Naive thymus-derived CD4-positive, alpha-beta T cell (primary cell): ENCODE measurements at regions not wholly inside any gene's neighbourhood (a gene's known extent, or its start where the extent isn't known, plus 50 kb on each side); places are given as distances from the start of the nearest gene placed in this dataset.

Experiments used
- ATAC-seq: fragments of 150-1000 bp; cut with Tn5 transposase; 2 replicates; pipeline ENCODE4 v1.10.0; 2021; ENCODE audit warnings: mild to moderate bottlenecking, moderate library complexity
- CTCF ChIA-PET: fragments of 350-600 bp; sonication (Branson Sonifier 250); formaldehyde crosslinking; loops from one replicate; lab custom pipeline; 2021; ENCODE audit warnings: antibody characterized with exemption; lab: Charles Lee
- POLR2A ChIA-PET: fragments of 350-600 bp; sonication (Branson Sonifier 250); formaldehyde crosslinking; loops from one replicate; lab custom pipeline; 2021; ENCODE audit warnings: antibody characterized with exemption, inconsistent platforms; lab: Charles Lee
- DNase-seq, 9 donors: peaks; one replicate each; pipeline versions ENCODE4 v3.0.0 to v3.0.0-alpha.2; 2020 to 2022; ENCODE audit warnings: mixed read lengths in 1 of 9
- H3K27ac ChIP-seq: one replicate; pipeline ENCODE4 v1.7.0; 2013; ENCODE audit warnings: mild to moderate bottlenecking, low read depth, low read length, moderate library complexity
- H3K27me3 ChIP-seq, 2 donors: one replicate each; pipeline ENCODE4 v1.7.0; 2013; ENCODE audit warnings: low read length in 2 of 2, mild to moderate bottlenecking in 2 of 2, moderate library complexity in 2 of 2; ENCODE audit not compliant: control insufficient read depth in 2 of 2, insufficient read depth in 2 of 2
- H3K36me3 ChIP-seq, 3 experiments: 1 replicate in 2 of 3; 2 replicates in 1 of 3; pipeline ENCODE4 v1.7.0; 2013; ENCODE audit warnings: low read length in 3 of 3, mild to moderate bottlenecking in 3 of 3, moderate library complexity in 1 of 3; ENCODE audit not compliant: insufficient read depth in 3 of 3, control insufficient read depth in 2 of 3
- H3K4me1 ChIP-seq, 2 donors: one replicate each; pipeline ENCODE4 v1.7.0; 2013; ENCODE audit warnings: low read length in 2 of 2, mild to moderate bottlenecking in 2 of 2, moderate library complexity in 1 of 2; ENCODE audit not compliant: control insufficient read depth in 2 of 2, insufficient read depth in 2 of 2
- H3K4me3 ChIP-seq: 2 replicates; pipeline ENCODE4 v1.7.0; 2013; ENCODE audit warnings: mild to moderate bottlenecking, low read length
- H3K9me3 ChIP-seq, 3 experiments: 1 replicate in 2 of 3; 2 replicates in 1 of 3; pipeline ENCODE4 v1.7.0; 2013; ENCODE audit warnings: low read length in 3 of 3; ENCODE audit not compliant: control insufficient read depth in 2 of 3
- H3K27ac Mint-ChIP-seq, 9 donors: one replicate each; pipeline ENCODE4 v1.8.0; 2020 to 2022; ENCODE audit warnings: mixed read lengths in 9 of 9, mild to moderate bottlenecking in 8 of 9, moderate library complexity in 5 of 9, inconsistent platforms in 2 of 9
- H3K27me3 Mint-ChIP-seq, 5 donors: one replicate each; pipeline ENCODE4 v1.8.0; 2021 to 2022; ENCODE audit warnings: mixed read lengths in 5 of 5, mild to moderate bottlenecking in 1 of 5
- H3K36me3 Mint-ChIP-seq, 5 donors: one replicate each; pipeline ENCODE4 v1.8.0; 2020 to 2022; ENCODE audit warnings: mixed read lengths in 5 of 5, mild to moderate bottlenecking in 3 of 5, inconsistent platforms in 1 of 5
- H3K4me1 Mint-ChIP-seq, 7 donors: one replicate each; pipeline ENCODE4 v1.8.0; 2020 to 2022; ENCODE audit warnings: mixed read lengths in 7 of 7, mild to moderate bottlenecking in 3 of 7, inconsistent platforms in 1 of 7
- H3K4me3 Mint-ChIP-seq, 10 donors: one replicate each; pipeline ENCODE4 v1.8.0; 2020 to 2022; ENCODE audit warnings: mild to moderate bottlenecking in 10 of 10, mixed read lengths in 10 of 10, moderate library complexity in 6 of 10, inconsistent platforms in 2 of 10
- H3K9me3 Mint-ChIP-seq, 11 donors: one replicate each; pipeline ENCODE4 v1.8.0; 2020 to 2022; ENCODE audit warnings: mixed read lengths in 11 of 11, mild to moderate bottlenecking in 4 of 11, inconsistent platforms in 1 of 11, moderate library complexity in 1 of 11
- intact Hi-C, 2 donors: fragments of 100-400 bp; cut with micrococcal nuclease; formaldehyde crosslinking; loops; one replicate each; pipeline ENCODE4 v1.15.1; 2023

DNA sequence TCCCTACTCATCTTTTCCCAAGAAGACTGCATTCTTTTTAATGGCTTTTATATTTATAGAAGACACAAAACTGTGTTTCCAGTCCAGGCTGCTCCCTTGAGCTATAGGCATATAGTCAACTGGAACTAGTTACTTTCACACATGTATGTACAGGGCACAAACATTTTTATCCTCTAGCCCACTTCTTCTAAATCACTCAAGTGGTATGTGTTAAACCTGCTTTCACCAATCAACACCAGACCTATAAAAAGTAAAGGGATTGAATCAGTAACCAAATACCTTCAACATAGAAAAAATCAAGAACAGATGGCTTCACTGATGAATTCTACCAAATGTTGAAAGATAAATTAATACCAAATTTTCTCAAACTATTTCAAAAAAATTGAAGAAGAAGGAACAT is 584.2 kb upstream of the SLITRK1 start:
- Mint-ChIP-seq H3K9me3 (peaks cover 0 to 18% (median 4%) of the 10 kb centered on the region in 11 donors), H3K36me3 (no peaks in the 10 kb centered on the region), H3K4me1 (no peaks in the 10 kb centered on the region), H3K4me3 (no peak overlapping the region), H3K27ac (no peak overlapping the region), H3K27me3 (no peaks in the 10 kb centered on the region)
- CTCF ChIA-PET = no interaction called here
- intact Hi-C loops = no loop called here
- H3K36me3 ChIP-seq = no peaks in the 10 kb centered on the region
- POLR2A ChIA-PET = no interaction called here
- ATAC-seq (no peak), DNase-seq (no peak)
- no peak overlapping the region for H3K27ac ChIP-seq
- H3K4me1 ChIP-seq = no peaks in the 10 kb centered on the region
- H3K4me3 ChIP-seq = no peak overlapping the region
- no peaks in the 10 kb centered on the region for H3K27me3 ChIP-seq
- H3K9me3 ChIP-seq = no peaks in the 10 kb centered on the region

GRCh38 chr13:84460989-84461388 is 578.7 kb upstream of the SLITRK1 start:
- DNase-seq (no peak), ATAC-seq (no peak)
- Mint-ChIP-seq H3K27ac (no peak overlapping the region), H3K27me3 (no peaks in the 10 kb centered on the region), H3K36me3 (no peaks in the 10 kb centered on the region), H3K9me3 (peaks cover 0 to 18% (median 2%) of the 10 kb centered on the region in 11 donors), H3K4me1 (no peaks in the 10 kb centered on the region), H3K4me3 (no peak overlapping the region)
- no peak overlapping the region for H3K4me3 ChIP-seq
- no peaks in the 10 kb centered on the region for H3K9me3 ChIP-seq
- ChIA-PET CTCF (no interaction called here), POLR2A (no interaction called here)
- H3K4me1 ChIP-seq = no peaks in the 10 kb centered on the region
- no peaks in the 10 kb centered on the region for H3K27me3 ChIP-seq
- no peaks in the 10 kb centered on the region for H3K36me3 ChIP-seq
- H3K27ac ChIP-seq = no peak overlapping the region
- intact Hi-C loops = no loop called here

- POLR2A ChIA-PET = no interaction called here
- H3K4me1 Mint-ChIP-seq = no peaks in the 10 kb centered on the region
- H3K4me1 ChIP-seq = no peaks in the 10 kb centered on the region
- H3K27me3 Mint-ChIP-seq = no peaks in the 10 kb centered on the region
- H3K4me3 ChIP-seq = no peak overlapping the region
- H3K27ac ChIP-seq = no peak overlapping the region
- CTCF ChIA-PET = no interaction called here
- ATAC-seq = no peak
- no peak overlapping the region for H3K4me3 Mint-ChIP-seq
- H3K27ac Mint-ChIP-seq = no peak overlapping the region
- no peaks in the 10 kb centered on the region for H3K36me3 ChIP-seq
- H3K9me3 ChIP-seq = peaks cover 0 to 4% (median 0%) of the 10 kb centered on the region in 3 experiments
- peaks cover 0 to 18% (median 3%) of the 10 kb centered on the region in 11 donors for H3K9me3 Mint-ChIP-seq
- H3K27me3 ChIP-seq = no peaks in the 10 kb centered on the region
- no peak for DNase-seq
- H3K36me3 Mint-ChIP-seq = no peaks in the 10 kb centered on the region
- intact Hi-C loops = no loop called here
Observed at GRCh38 chr13:84455143-84455905, 573.0 kb upstream of the SLITRK1 start.

DNA sequence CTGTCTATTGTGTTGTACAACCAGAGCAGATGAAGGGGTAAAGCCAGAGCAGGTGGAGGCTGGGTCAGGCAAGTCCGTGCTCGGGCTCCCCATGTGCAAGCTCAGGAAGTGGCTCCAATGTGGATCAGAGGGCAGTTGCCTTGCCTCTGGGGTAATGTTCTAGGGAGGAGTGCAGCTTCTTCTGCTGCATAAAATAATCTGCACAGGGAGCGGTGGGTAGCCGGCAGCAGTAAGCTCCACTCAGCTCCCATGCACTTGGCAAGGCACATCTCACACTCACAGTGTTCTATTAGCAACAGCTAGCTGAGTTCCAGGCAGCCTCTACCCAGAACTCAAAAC is 565.3 kb upstream of the SLITRK1 start:
- H3K27ac ChIP-seq = no peak overlapping the region
- intact Hi-C loops = loop anchor here in 1 of 2 donors (5.0 kb wide), 1 partner anchor 50 kb away; no protein-coding TSS in a partner anchor
- no peaks in the 10 kb centered on the region for H3K36me3 ChIP-seq
- ChIA-PET CTCF (no interaction called here), POLR2A (no interaction called here)
- no peaks in the 10 kb centered on the region for H3K36me3 Mint-ChIP-seq
- no peak for DNase-seq
- no peaks in the 10 kb centered on the region for H3K27me3 Mint-ChIP-seq
- no peaks in the 10 kb centered on the region for H3K4me1 ChIP-seq
- H3K4me1 Mint-ChIP-seq = no peaks in the 10 kb centered on the region
- no peak overlapping the region for H3K4me3 ChIP-seq
- H3K27me3 ChIP-seq = no peaks in the 10 kb centered on the region
- H3K9me3 ChIP-seq = no peaks in the 10 kb centered on the region
- H3K9me3 Mint-ChIP-seq = peaks cover 0 to 12% (median 4%) of the 10 kb centered on the region in 11 donors
- no peak overlapping the region for H3K4me3 Mint-ChIP-seq
- no peak for ATAC-seq
- no peak overlapping the region for H3K27ac Mint-ChIP-seq

GRCh38 chr13:84446972-84447639 is 564.8 kb upstream of the SLITRK1 start:
- Histone ChIP-seq H3K4me3 (no peak overlapping the region), H3K27me3 (no peaks in the 10 kb centered on the region), H3K9me3 (no peaks in the 10 kb centered on the region), H3K36me3 (no peaks in the 10 kb centered on the region), H3K27ac (no peak overlapping the region), H3K4me1 (no peaks in the 10 kb centered on the region)
- Mint-ChIP-seq H3K4me1 (no peaks in the 10 kb centered on the region), H3K9me3 (peaks cover 0 to 12% (median 4%) of the 10 kb centered on the region in 11 donors), H3K36me3 (no peaks in the 10 kb centered on the region), H3K27ac (no peak overlapping the region), H3K27me3 (no peaks in the 10 kb centered on the region), H3K4me3 (no peak overlapping the region)
- intact Hi-C loops = loop anchor here in 1 of 2 donors (5.0 kb wide), 1 partner anchor 50 kb away; no protein-coding TSS in a partner anchor
- DNase-seq (no peak), ATAC-seq (no peak)
- ChIA-PET POLR2A (no interaction called here), CTCF (no interaction called here)

GRCh38 chr13:84445776-84446175 is 563.5 kb upstream of the SLITRK1 start:
- H3K4me3 Mint-ChIP-seq = no peak overlapping the region
- DNase-seq (no peak), ATAC-seq (no peak)
- H3K4me1 Mint-ChIP-seq = no peaks in the 10 kb centered on the region
- Histone ChIP-seq H3K27me3 (no peaks in the 10 kb centered on the region), H3K4me3 (no peak overlapping the region), H3K9me3 (no peaks in the 10 kb centered on the region), H3K27ac (no peak overlapping the region), H3K36me3 (no peaks in the 10 kb centered on the region), H3K4me1 (no peaks in the 10 kb centered on the region)
- no peaks in the 10 kb centered on the region for H3K36me3 Mint-ChIP-seq
- CTCF ChIA-PET = no interaction called here
- intact Hi-C loops = loop anchor here in 1 of 2 donors (5.0 kb wide), 1 partner anchor 48 kb away; no protein-coding TSS in a partner anchor
- no peak overlapping the region for H3K27ac Mint-ChIP-seq
- no peaks in the 10 kb centered on the region for H3K27me3 Mint-ChIP-seq
- H3K9me3 Mint-ChIP-seq = peaks cover 0 to 10% (median 3%) of the 10 kb centered on the region in 11 donors
- POLR2A ChIA-PET = no interaction called here

DNA sequence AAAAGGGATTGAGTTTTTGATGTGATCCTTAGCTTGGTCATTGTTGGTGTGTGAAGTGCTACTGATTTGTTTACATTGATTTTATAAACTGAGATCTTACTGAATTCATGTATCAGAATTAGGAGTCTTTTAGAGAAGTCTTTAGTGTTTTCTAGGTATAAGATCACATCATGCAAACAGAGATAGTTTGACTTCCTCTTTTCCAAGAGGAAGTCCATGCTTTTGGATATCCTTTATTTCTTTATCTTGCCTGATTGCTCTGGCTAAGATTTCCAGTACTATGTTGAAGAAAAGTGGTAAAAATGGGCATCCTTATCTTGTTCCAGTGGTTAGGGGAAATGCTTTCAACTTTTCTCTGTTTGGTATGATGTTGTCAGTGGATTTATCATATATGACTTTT is 561.2 kb upstream of the SLITRK1 start:
- no peaks in the 10 kb centered on the region for H3K4me1 ChIP-seq
- ATAC-seq = no peak
- H3K36me3 ChIP-seq = no peaks in the 10 kb centered on the region
- H3K27me3 ChIP-seq = no peaks in the 10 kb centered on the region
- Mint-ChIP-seq H3K9me3 (peaks cover 0 to 7% (median 3%) of the 10 kb centered on the region in 11 donors), H3K27ac (no peak overlapping the region), H3K27me3 (no peaks in the 10 kb centered on the region), H3K4me3 (no peak overlapping the region), H3K36me3 (no peaks in the 10 kb centered on the region), H3K4me1 (no peaks in the 10 kb centered on the region)
- DNase-seq = no peak
- no peak overlapping the region for H3K27ac ChIP-seq
- no peak overlapping the region for H3K4me3 ChIP-seq
- no peaks in the 10 kb centered on the region for H3K9me3 ChIP-seq
- CTCF ChIA-PET = no interaction called here
- intact Hi-C loops = no loop called here
- POLR2A ChIA-PET = no interaction called here
